ENCODE measurements at regions not wholly inside any gene's neighbourhood (a gene's known extent, or its start where the extent isn't known, plus 50 kb on each side); places are given as distances from the start of the nearest gene placed in this dataset.

DNA sequence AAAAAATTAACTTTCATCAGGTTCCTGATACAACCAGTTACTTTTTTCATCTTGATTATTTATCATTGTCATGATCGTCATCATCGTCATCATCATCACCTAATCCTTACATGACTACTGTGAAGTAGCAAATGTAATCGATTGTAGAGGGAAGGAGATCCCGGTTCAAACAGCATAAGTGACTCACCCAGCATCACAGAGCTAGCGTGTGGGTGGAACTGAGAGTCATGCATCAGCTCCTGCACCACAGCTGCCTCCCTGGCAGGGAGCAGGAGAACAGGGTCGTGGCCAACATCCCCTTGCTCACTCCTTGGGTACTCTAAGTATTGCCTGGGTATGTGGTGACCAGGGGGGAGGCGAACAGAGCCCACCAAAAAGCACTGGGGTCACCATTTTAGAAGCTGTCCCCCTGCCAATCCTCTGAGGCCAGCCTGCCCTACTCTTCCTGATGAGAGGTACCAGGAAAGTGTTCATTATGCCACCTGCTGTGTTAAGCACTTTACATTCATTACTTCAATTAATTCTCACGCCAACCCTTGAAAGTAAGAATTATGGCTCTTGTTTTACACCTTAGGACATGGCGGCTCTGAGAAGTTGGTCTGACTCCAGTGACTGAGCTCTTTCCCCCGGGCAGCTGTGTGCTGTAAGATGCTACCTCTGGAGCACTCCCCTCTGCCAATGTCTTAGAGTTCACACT, 425.2 kb downstream of the CD83 start:
- CTCF ChIA-PET (ENCODE audit: unreplicated experiment), result interaction anchor here (0.5 kb wide), 1 partner anchor 641 kb away, joined by 3 read pairs; no protein-coding TSS in a partner anchor
- H3K27ac ChIP-seq (ENCODE audit: low read depth, low read length, poor library complexity, severe bottlenecking), result no peak overlapping the region
- H3K79me2 ChIP-seq (ENCODE audit: insufficient read depth, low read depth, low read length), result no peaks in the 10 kb centered on the region
- no peaks in the 10 kb centered on the region for H3K9me2 ChIP-seq (ENCODE audit: insufficient read depth, low read length)
- H3K9me3 ChIP-seq (ENCODE audit: low read length), result no peaks in the 10 kb centered on the region
- POLR2A ChIA-PET, result interaction anchor here (0.6 to 1.2 kb wide), 5 partner anchors 21 to 1151 kb away, joined by 3 to 4 read pairs (median 3); no protein-coding TSS in a partner anchor
- intact Hi-C loops (cut with micrococcal nuclease; ENCODE audit: unreplicated experiment), result no loop called here
- H2AFZ ChIP-seq (ENCODE audit: low read length), result no peak overlapping the region
- no peak overlapping the region for H3K4me2 ChIP-seq (ENCODE audit: low read length)
- H3K4me3 ChIP-seq (ENCODE audit: low read depth, low read length, poor library complexity, severe bottlenecking), result no peak overlapping the region
- no peaks in the 10 kb centered on the region for H3K36me3 ChIP-seq (ENCODE audit: insufficient read depth, low read length)
- TF ChIP-seq EZH2phosphoT487 (IDR thresholded peaks at IDR 0.05; ENCODE audit: borderline replicate concordance, low read depth, low read length) (no peak), CTCF (conservative IDR thresholded peaks at IDR 0.05; ENCODE audit: low read length) (no peak)
- H4K20me1 ChIP-seq (ENCODE audit: insufficient read depth, low read length), result no peaks in the 10 kb centered on the region
- peaks cover 22% of the 10 kb centered on the region for H3K4me1 ChIP-seq (ENCODE audit: insufficient read depth, low read length, poor library complexity, severe bottlenecking)
- peak; percentile 24 for DNase-seq (ENCODE audit: low spot score)
- BruUV-seq (replicated peaks), result no TSS peak

GRCh38 chr6:14543971-14544585, 426.5 kb downstream of the CD83 start:
- Histone ChIP-seq H4K20me1 (ENCODE audit: insufficient read depth, low read length) (no peaks in the 10 kb centered on the region), H3K36me3 (ENCODE audit: insufficient read depth, low read length) (no peaks in the 10 kb centered on the region), H2AFZ (ENCODE audit: low read length) (no peak overlapping the region; the same call in 1 of the 2 replicates), H3K4me3 (ENCODE audit: low read depth, low read length, poor library complexity, severe bottlenecking) (no peak overlapping the region), H3K9me3 (ENCODE audit: low read length) (no peaks in the 10 kb centered on the region), H3K4me2 (ENCODE audit: low read length) (peak overlapping the region; percentile 49), H3K4me1 (ENCODE audit: insufficient read depth, low read length, poor library complexity, severe bottlenecking) (peaks cover 33% of the 10 kb centered on the region), H3K79me2 (ENCODE audit: insufficient read depth, low read depth, low read length) (no peaks in the 10 kb centered on the region), H3K9me2 (ENCODE audit: insufficient read depth, low read length) (no peaks in the 10 kb centered on the region), H3K27ac (ENCODE audit: low read depth, low read length, poor library complexity, severe bottlenecking) (no peak overlapping the region)
- TF ChIP-seq EZH2phosphoT487 (IDR thresholded peaks at IDR 0.05; ENCODE audit: borderline replicate concordance, low read depth, low read length) (no peak), CTCF (conservative IDR thresholded peaks at IDR 0.05; ENCODE audit: low read length) (no peak)
- intact Hi-C loops (cut with micrococcal nuclease; ENCODE audit: unreplicated experiment), result loop anchor here (2.0 kb wide), 1 partner anchor 333 kb away; no protein-coding TSS in a partner anchor
- BruUV-seq (replicated peaks), result no TSS peak
- CTCF ChIA-PET (ENCODE audit: unreplicated experiment), result no interaction called here
- DNase-seq (ENCODE audit: low spot score), result no peak
- POLR2A ChIA-PET, result interaction anchor here (0.6 to 1.3 kb wide), 5 partner anchors 19 to 315 kb away, joined by 3 to 4 read pairs (median 3); no protein-coding TSS in a partner anchor
